ENCODE measurements at regions not wholly inside any gene's neighbourhood (a gene's known extent, or its start where the extent isn't known, plus 50 kb on each side); places are given as distances from the start of the nearest gene placed in this dataset.

- no peak for DNase-seq (ENCODE audit: extremely low read depth, low read depth)
- no peak for TF ChIP-seq CTCF (IDR thresholded peaks at IDR 0.05; ENCODE audit: low read depth, low read length)
These were observed 673.7 kb downstream of the HTR1B start for GRCh38 chr6:76789580-76789979.

- no peak for TF ChIP-seq CTCF (IDR thresholded peaks at IDR 0.05; ENCODE audit: low read depth, low read length)
- no peak for DNase-seq (ENCODE audit: extremely low read depth, low read depth)
These were observed 675.1 kb downstream of the HTR1B start for GRCh38 chr6:76788155-76788554.

DNA sequence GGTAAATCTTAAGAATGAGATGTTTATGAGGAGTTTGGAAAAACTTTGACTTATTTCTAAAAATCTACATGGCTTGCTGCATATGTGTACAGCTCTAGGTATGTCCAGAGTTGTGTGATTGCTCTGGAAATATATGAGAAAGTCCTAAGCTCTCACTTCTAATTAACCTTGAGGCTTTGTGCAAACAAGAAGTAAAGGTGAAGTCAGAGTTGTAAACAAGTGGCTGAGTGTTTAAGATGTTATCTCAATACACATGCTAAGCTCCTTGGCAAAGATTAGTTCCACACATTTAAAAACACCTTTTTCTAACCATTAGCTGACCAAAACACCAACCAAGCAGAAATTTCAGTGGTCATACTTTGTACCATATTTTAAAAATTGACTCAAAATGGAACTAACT lies 684.2 kb downstream of the HTR1B start:
- TF ChIP-seq CTCF (IDR thresholded peaks at IDR 0.05; ENCODE audit: low read depth, low read length): no peak
- no peak for DNase-seq (ENCODE audit: extremely low read depth, low read depth)

- no peak for DNase-seq (ENCODE audit: extremely low read depth, low read depth)
- TF ChIP-seq CTCF (IDR thresholded peaks at IDR 0.05; ENCODE audit: low read depth, low read length): no peak
These were observed 686.4 kb downstream of the HTR1B start for GRCh38 chr6:76776876-76777275.

DNA sequence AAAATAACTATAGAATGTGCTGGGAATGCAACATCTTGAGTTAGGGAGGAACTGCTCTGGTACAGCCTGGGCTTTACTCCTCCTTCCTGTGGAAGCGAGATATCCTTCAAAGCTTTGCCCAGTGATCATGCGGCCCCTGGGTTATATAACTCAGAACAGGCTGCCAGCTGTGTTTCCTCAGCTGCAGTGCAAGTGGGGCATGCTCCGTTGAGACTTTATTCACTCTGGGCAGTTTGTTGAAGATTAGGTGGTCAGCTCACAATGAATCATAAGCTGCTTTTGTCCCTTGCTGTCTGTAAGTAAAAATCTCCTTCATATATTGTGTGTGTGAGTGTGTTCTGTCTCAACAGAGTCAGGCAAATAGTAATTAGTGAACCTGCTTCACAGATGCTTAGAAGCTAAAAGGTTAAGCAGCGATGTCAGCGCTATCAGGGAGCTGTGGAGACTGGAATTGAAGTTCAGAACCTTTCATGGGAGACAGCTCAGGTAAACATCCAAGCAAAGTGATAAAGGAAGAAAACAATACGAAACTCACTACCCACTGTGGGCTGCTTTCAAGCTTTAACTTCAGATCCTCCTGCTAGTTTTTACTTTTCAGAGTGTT lies 688.4 kb downstream of the HTR1B start:
- no peak for DNase-seq (ENCODE audit: extremely low read depth, low read depth)

GRCh38 chr6:76772951-76773350 lies 690.3 kb downstream of the HTR1B start:
- TF ChIP-seq CTCF (IDR thresholded peaks at IDR 0.05; ENCODE audit: low read depth, low read length): no peak
- no peak for DNase-seq (ENCODE audit: extremely low read depth, low read depth)

More for the DNA sequence above, 688.4 kb downstream of the HTR1B start:
- TF ChIP-seq CTCF (IDR thresholded peaks at IDR 0.05; ENCODE audit: low read depth, low read length): no peak

GRCh38 chr6:76771059-76771634 lies 692.1 kb downstream of the HTR1B start:
- TF ChIP-seq CTCF (IDR thresholded peaks at IDR 0.05; ENCODE audit: low read depth, low read length): no peak
- DNase-seq (ENCODE audit: extremely low read depth, low read depth): no peak

Data from AG09319 (cell line).